Panc1 (cell line): ENCODE measurements at regions not wholly inside any gene's neighbourhood (a gene's known extent, or its start where the extent isn't known, plus 50 kb on each side); places are given as distances from the start of the nearest gene placed in this dataset.

Experiments
- ATAC-seq: fragments of 200-7000 bp; cut with Tn5 transposase; 2 replicates; pipeline ENCODE4 v1.9.1; 2020; ENCODE audit warnings: mild to moderate bottlenecking, moderate library complexity
- BruUV-seq: library from RNA; stranded (reverse); fragments of 400-500 nt; replicated peaks from 2 replicates; lab custom pipeline; 2021; lab: Mats Ljungman, UMichigan
- CTCF ChIA-PET: fragments of 300-600 bp; sonication (Branson Sonifier 250); formaldehyde crosslinking; loops from one replicate; lab custom pipeline; 2022; ENCODE audit warnings: antibody characterized with exemption; lab: Charles Lee
- POLR2A ChIA-PET: fragments of 300-600 bp; sonication (Branson Sonifier 250); formaldehyde crosslinking; loops from one replicate; lab custom pipeline; 2022; ENCODE audit warnings: antibody characterized with exemption; lab: Charles Lee
- DNase-seq: peaks from one replicate; pipeline ENCODE4 v3.0.0-alpha.2; 2010; ENCODE audit warnings: low read depth, low spot score
- H3K27ac ChIP-seq: 2 replicates; pipeline ENCODE4 v1.5.1; 2011; ENCODE audit warnings: mild to moderate bottlenecking, low read length, inconsistent platforms
- H3K27me3 ChIP-seq: fragments of 200-500 bp; sonication (Bioruptor generic); 2 replicates; pipeline ENCODE4 v1.6.0; 2014; ENCODE audit warnings: low read length, inconsistent platforms; ENCODE audit not compliant: control insufficient read depth, insufficient read depth
- H3K36me3 ChIP-seq: fragments of 200-500 bp; sonication (Bioruptor generic); 2 replicates; pipeline ENCODE4 v1.5.1; 2014; ENCODE audit warnings: inconsistent platforms, mild to moderate bottlenecking, low read length, moderate library complexity; ENCODE audit not compliant: control insufficient read depth, insufficient read depth
- H3K4me1 ChIP-seq: 2 replicates; pipeline ENCODE4 v1.5.1; 2011; ENCODE audit warnings: inconsistent platforms, mild to moderate bottlenecking, low read length, moderate library complexity; ENCODE audit not compliant: control insufficient read depth, insufficient read depth
- H3K4me3 ChIP-seq, 2 experiments: 2 replicates each; pipeline ENCODE4 v1.5.1; 2011 to 2012; ENCODE audit warnings: low read depth in 2 of 2, low read length in 2 of 2, mild to moderate bottlenecking in 2 of 2, inconsistent platforms in 1 of 2, moderate library complexity in 1 of 2
- H3K9me3 ChIP-seq: fragments of 200-500 bp; sonication (Bioruptor generic); 2 replicates; pipeline ENCODE4 v1.5.1; 2014; ENCODE audit warnings: low read depth, mild to moderate bottlenecking, inconsistent platforms, low read length, moderate library complexity; ENCODE audit not compliant: control insufficient read depth, insufficient read depth
- CTCF ChIP-seq: fragments of 450-650 bp; IDR thresholded peaks from 2 replicates; pipeline ENCODE4 v1.5.1; 2017; ENCODE audit warnings: mild to moderate bottlenecking
- POLR2AphosphoS5 ChIP-seq: IDR thresholded peaks from 2 replicates; pipeline ENCODE4 v1.6.1; 2012; ENCODE audit warnings: mild to moderate bottlenecking, low read depth, low read length, moderate library complexity
- REST ChIP-seq, 2 experiments: IDR thresholded peaks; 2 replicates each; pipeline ENCODE4 v1.6.1; 2011 to 2012; ENCODE audit warnings: low read depth in 2 of 2, control low read depth in 1 of 2, low read length in 1 of 2, mild to moderate bottlenecking in 1 of 2, moderate library complexity in 1 of 2; ENCODE audit not compliant: insufficient read depth in 1 of 2
- SIN3A ChIP-seq: IDR thresholded peaks from 2 replicates; pipeline ENCODE4 v1.6.1; 2012; ENCODE audit warnings: low read depth, mild to moderate bottlenecking, low read length, moderate library complexity, borderline replicate concordance; ENCODE audit not compliant: insufficient read depth
- TCF7L2 ChIP-seq: IDR thresholded peaks from 2 replicates; pipeline ENCODE4 v1.6.1; 2011; ENCODE audit warnings: mild to moderate bottlenecking, low read depth, low read length, inconsistent platforms
- in situ Hi-C: cut with HindIII; loops from 2 replicates; pipeline ENCODE4 v1.10.0; 2016; ENCODE audit warnings: low sequenced_read_pairs, low pct_unique_long_range_greater_than_20kb
- intact Hi-C: fragments of 100-400 bp; cut with micrococcal nuclease; formaldehyde crosslinking; loops from one replicate; pipeline ENCODE4 v1.10.0; 2022; ENCODE audit not compliant: unreplicated experiment

- POLR2A ChIA-PET, result no interaction called here
- in situ Hi-C loops (no loop called here), intact Hi-C loops (no loop called here)
- BruUV-seq, result no TSS peak
- Histone ChIP-seq H3K36me3 (no peaks in the 10 kb centered on the region), H3K4me3 (no peak overlapping the region), H3K9me3 (no peaks in the 10 kb centered on the region), H3K4me1 (no peaks in the 10 kb centered on the region), H3K27ac (no peak overlapping the region), H3K27me3 (no peaks in the 10 kb centered on the region)
- no peak for DNase-seq
- ATAC-seq, result no peak
- CTCF ChIA-PET, result no interaction called here
- no peak for TF ChIP-seq CTCF
- TF ChIP-seq POLR2AphosphoS5, result no peak
- no peak for TF ChIP-seq REST (IDR thresholded peaks at IDR 0.05; ENCODE audit: insufficient read depth in 1 of 2, low read depth in 2 of 2, low read length in 1 of 2)
- TF ChIP-seq SIN3A, result no peak
- no peak for TF ChIP-seq TCF7L2
These were observed 80.3 kb upstream of the FST start for GRCh38 chr5:53399926-53400697.

- no peaks in the 10 kb centered on the region for H3K36me3 ChIP-seq
- ATAC-seq (no peak), DNase-seq (no peak)
- H3K9me3 ChIP-seq, result no peaks in the 10 kb centered on the region
- BruUV-seq, result no TSS peak
- no peak overlapping the region for H3K27ac ChIP-seq
- TF ChIP-seq REST (IDR thresholded peaks at IDR 0.05; ENCODE audit: insufficient read depth in 1 of 2, low read depth in 2 of 2, low read length in 1 of 2), result no peak
- ChIA-PET POLR2A (no interaction called here), CTCF (no interaction called here)
- peaks cover 3% of the 10 kb centered on the region; the same call in 1 of the 2 replicates for H3K4me1 ChIP-seq
- no peaks in the 10 kb centered on the region for H3K27me3 ChIP-seq
- in situ Hi-C loops (no loop called here), intact Hi-C loops (no loop called here)
- no peak overlapping the region for H3K4me3 ChIP-seq
These were observed 77.1 kb upstream of the FST start for GRCh38 chr5:53403291-53403690.
